IMR-90 (cell line): ENCODE measurements at regions not wholly inside any gene's neighbourhood (a gene's known extent, or its start where the extent isn't known, plus 50 kb on each side); places are given as distances from the start of the nearest gene placed in this dataset.

Experiments
- ATAC-seq: fragments of 200-7000 bp; cut with Tn5 transposase; 2 replicates; pipeline ENCODE4 v1.9.1; 2020; ENCODE audit warnings: low read depth, mild to moderate bottlenecking, moderate library complexity
- BruUV-seq: library from RNA; stranded (reverse); fragments of 400-500 nt; replicated peaks from 2 replicates; lab custom pipeline; 2021; lab: Mats Ljungman, UMichigan
- CTCF ChIA-PET: fragments of 300-600 bp; formaldehyde crosslinking; extraction: SDS; loops from one replicate; lab custom pipeline; 2021; ENCODE audit warnings: antibody characterized with exemption; lab: Yijun Ruan, JAX
- POLR2A ChIA-PET: fragments of 300-600 bp; sonication (Branson Sonifier 250); formaldehyde crosslinking; loops from one replicate; lab custom pipeline; 2022; ENCODE audit warnings: antibody characterized with exemption; ENCODE audit not compliant: unreplicated experiment; lab: Charles Lee
- DNase-seq: peaks from one replicate; pipeline ENCODE4 v3.0.0; 2013
- H2AFZ ChIP-seq: replicated peaks from 2 replicates; pipeline ENCODE3; 2013; ENCODE audit warnings: low read length, mild to moderate bottlenecking; ENCODE audit not compliant: poor library complexity
- H2AK5ac ChIP-seq: 2 replicates; pipeline ENCODE4 v1.6.1; 2013; ENCODE audit warnings: low read depth, low read length, inconsistent platforms
- H2AK9ac ChIP-seq: replicated peaks from 2 replicates; pipeline ENCODE3; 2013; ENCODE audit warnings: mild to moderate bottlenecking, low read depth, low read length, moderate library complexity; ENCODE audit not compliant: poor library complexity
- H2BK120ac ChIP-seq: 2 replicates; pipeline ENCODE4 v1.6.1; 2013; ENCODE audit warnings: low read depth, low read length, inconsistent platforms
- H2BK15ac ChIP-seq: 3 replicates; pipeline ENCODE4 v1.6.1; 2013; ENCODE audit warnings: low read depth, low read length, inconsistent platforms
- H2BK20ac ChIP-seq: 2 replicates; pipeline ENCODE4 v1.6.1; 2013; ENCODE audit warnings: low read depth, mild to moderate bottlenecking, inconsistent platforms, low read length, moderate library complexity
- H2BK5ac ChIP-seq: 2 replicates; pipeline ENCODE4 v1.6.1; 2013; ENCODE audit warnings: mild to moderate bottlenecking, low read depth, low read length, inconsistent platforms; ENCODE audit not compliant: poor library complexity, severe bottlenecking
- H3K14ac ChIP-seq: replicated peaks from 2 replicates; pipeline ENCODE4 v1.6.1; 2013; ENCODE audit warnings: low read depth, low read length, inconsistent platforms
- H3K18ac ChIP-seq: 2 replicates; pipeline ENCODE4 v1.6.1; 2013; ENCODE audit warnings: low read depth, low read length, control low read depth
- H3K23ac ChIP-seq: 2 replicates; pipeline ENCODE4 v1.6.1; 2013; ENCODE audit warnings: low read depth, low read length, inconsistent platforms
- H3K27ac ChIP-seq: 2 replicates; pipeline ENCODE4 v1.5.1; 2013; ENCODE audit warnings: mild to moderate bottlenecking, control low read depth, low read length; ENCODE audit not compliant: insufficient read depth
- H3K27me3 ChIP-seq: 2 replicates; pipeline ENCODE4 v1.6.1; 2013; ENCODE audit warnings: low read length; ENCODE audit not compliant: control insufficient read depth, insufficient read depth
- H3K36me3 ChIP-seq: 2 replicates; pipeline ENCODE4 v1.6.1; 2013; ENCODE audit warnings: low read length, mixed read lengths; ENCODE audit not compliant: control insufficient read depth, insufficient read depth
- H3K4ac ChIP-seq: 2 replicates; pipeline ENCODE4 v1.6.1; 2013; ENCODE audit warnings: low read depth, low read length, inconsistent platforms
- H3K4me1 ChIP-seq: 2 replicates; pipeline ENCODE4 v1.6.1; 2013; ENCODE audit warnings: low read length, mixed read lengths; ENCODE audit not compliant: control insufficient read depth, insufficient read depth
- H3K4me2 ChIP-seq: 2 replicates; pipeline ENCODE4 v1.6.1; 2013; ENCODE audit warnings: low read depth, mild to moderate bottlenecking, control low read depth, low read length, moderate library complexity
- H3K4me3 ChIP-seq: 2 replicates; pipeline ENCODE4 v1.5.1; 2013; ENCODE audit warnings: low read depth, mild to moderate bottlenecking, control low read depth, low read length, moderate library complexity; ENCODE audit not compliant: insufficient read depth
- H3K56ac ChIP-seq: 2 replicates; pipeline ENCODE4 v1.6.1; 2013; ENCODE audit warnings: low read length, inconsistent platforms; ENCODE audit not compliant: insufficient read depth; ENCODE audit errors: extremely low read depth
- H3K79me1 ChIP-seq, 2 experiments: 2 replicates each; pipeline ENCODE4 v1.6.1; 2013; ENCODE audit warnings: low read length in 2 of 2, inconsistent platforms in 1 of 2, low read depth in 1 of 2
- H3K9ac ChIP-seq: 2 replicates; pipeline ENCODE4 v1.6.1; 2013; ENCODE audit warnings: low read depth, low read length, control low read depth
- H3K9me1 ChIP-seq: 2 replicates; pipeline ENCODE4 v1.6.1; 2013; ENCODE audit warnings: low read length, inconsistent platforms; ENCODE audit not compliant: insufficient read depth
- H3K9me3 ChIP-seq: 2 replicates; pipeline ENCODE4 v1.6.1; 2013; ENCODE audit warnings: low read length; ENCODE audit not compliant: control insufficient read depth, insufficient read depth
- H4K20me1 ChIP-seq: 2 replicates; pipeline ENCODE4 v1.6.1; 2013; ENCODE audit warnings: low read length, inconsistent platforms; ENCODE audit not compliant: insufficient read depth
- H4K5ac ChIP-seq: 2 replicates; pipeline ENCODE4 v1.6.1; 2013; ENCODE audit warnings: mild to moderate bottlenecking, low read depth, low read length, control low read depth
- H4K8ac ChIP-seq, 2 experiments: 2 replicates each; pipeline ENCODE4 v1.6.1; 2013; ENCODE audit warnings: low read depth in 2 of 2, low read length in 2 of 2, control low read depth in 1 of 2, inconsistent platforms in 1 of 2
- H4K91ac ChIP-seq: 2 replicates; pipeline ENCODE4 v1.6.1; 2013; ENCODE audit warnings: low read depth, low read length, inconsistent platforms; ENCODE audit not compliant: insufficient read depth
- BHLHE40 ChIP-seq: fragments of 150-350 bp; IDR thresholded peaks from 2 replicates; pipeline ENCODE4 v1.6.1; 2016; ENCODE audit warnings: mild to moderate bottlenecking, low read depth, low read length
- CEBPB ChIP-seq: IDR thresholded peaks from 2 replicates; pipeline ENCODE4 v1.6.1; 2012; ENCODE audit warnings: low read depth, low read length, improper control_type of control experiment
- CHD1 ChIP-seq: IDR thresholded peaks from 2 replicates; pipeline ENCODE4 v1.6.1; 2012; ENCODE audit warnings: low read depth, low read length, improper control_type of control experiment
- FOS ChIP-seq: fragments of 150-350 bp; IDR thresholded peaks from 2 replicates; pipeline ENCODE4 v1.6.1; 2016; ENCODE audit warnings: low read depth, low read length
- MAFK ChIP-seq: IDR thresholded peaks from 2 replicates; pipeline ENCODE4 v1.6.1; 2012; ENCODE audit warnings: low read depth, low read length, improper control_type of control experiment
- MXI1 ChIP-seq: IDR thresholded peaks from 2 replicates; pipeline ENCODE4 v1.6.1; 2012; ENCODE audit warnings: low read depth, mild to moderate bottlenecking, low read length, moderate library complexity, borderline replicate concordance
- RAD21 ChIP-seq: IDR thresholded peaks from 2 replicates; pipeline ENCODE4 v1.6.1; 2012; ENCODE audit warnings: low read length, improper control_type of control experiment
- RCOR1 ChIP-seq: IDR thresholded peaks from 2 replicates; pipeline ENCODE4 v1.6.1; 2012; ENCODE audit warnings: mild to moderate bottlenecking, low read length, improper control_type of control experiment; ENCODE audit not compliant: insufficient replicate concordance
- RFX5 ChIP-seq: IDR thresholded peaks from 2 replicates; pipeline ENCODE4 v1.8.0; 2012; ENCODE audit warnings: low read depth, mild to moderate bottlenecking, low read length, moderate library complexity
- SMC3 ChIP-seq: fragments of 150-350 bp; IDR thresholded peaks from 2 replicates; pipeline ENCODE4 v1.6.1; 2016; ENCODE audit warnings: low read depth, mild to moderate bottlenecking, antibody characterized with exemption, low read length, moderate library complexity
- WGBS, 2 experiments: methylation state at CpG; one replicate each; pipeline versions ENCODE4 v1.1.5 to v1.1.7; 2013; ENCODE audit warnings: missing lambda C conversion rate in 2 of 2; ENCODE audit not compliant: insufficient read length in 1 of 2; ENCODE audit errors: extremely low coverage in 2 of 2; 5-methylcytosine and 5-hydroxymethylcytosine counted together
- dilution Hi-C: fragments of 300-500 bp; cut with HindIII; formaldehyde crosslinking; loops from one replicate; pipeline ENCODE4 v1.14.3; 2018; ENCODE audit warnings: low sequenced_read_pairs; ENCODE audit not compliant: unreplicated experiment
- in situ Hi-C: fragments of 300-500 bp; cut with MboI; formaldehyde crosslinking; loops from 3 replicates; pipeline ENCODE4 v1.14.3; 2019; ENCODE audit warnings: low sequenced_read_pairs, inconsistent platforms, mixed read lengths
- intact Hi-C: fragments of 100-400 bp; cut with micrococcal nuclease; formaldehyde crosslinking; loops from 2 replicates; pipeline ENCODE4 v1.10.0; 2022
- TF ChIP-seq, protein P1 (sequence below): fragments of 150-350 bp; IDR thresholded peaks from 2 replicates; pipeline ENCODE4 v1.6.1; 2016; ENCODE audit warnings: low read depth, mild to moderate bottlenecking, low read length, moderate library complexity, borderline replicate concordance
- TF ChIP-seq, protein P2 (sequence below): conservative IDR thresholded peaks from 2 replicates; pipeline ENCODE4 v1.5.1; 2012; ENCODE audit warnings: mild to moderate bottlenecking, low read depth, low read length, improper control_type of control experiment

- no peaks in the 10 kb centered on the region for H3K36me3 ChIP-seq
- no peak overlapping the region for H2BK5ac ChIP-seq
- no peak overlapping the region for H4K91ac ChIP-seq
- POLR2A ChIA-PET, result no interaction called here
- no peak overlapping the region for H2BK15ac ChIP-seq
- H3K56ac ChIP-seq, result no peak overlapping the region
- no peak for DNase-seq
- dilution Hi-C loops, result no loop called here
- no peak overlapping the region for H3K23ac ChIP-seq
- no peaks in the 10 kb centered on the region for H4K20me1 ChIP-seq
- no peak overlapping the region for H3K9ac ChIP-seq
- no peaks in the 10 kb centered on the region for H3K79me1 ChIP-seq
- H3K14ac ChIP-seq, result no peak overlapping the region
- no peak overlapping the region for H3K4me2 ChIP-seq
- no peak overlapping the region for H3K18ac ChIP-seq
- no TSS peak for BruUV-seq
- no peak overlapping the region for H3K4ac ChIP-seq
- 0% methylated on average over 1 of the region's 6 CpGs; no CpG with 5 or more reads in 1 of the 2 experiments for WGBS, 2 experiments
- CTCF ChIA-PET, result no interaction called here
- H3K9me3 ChIP-seq, result no peaks in the 10 kb centered on the region
- no peak for TF ChIP-seq BHLHE40
- no peak for TF ChIP-seq CEBPB
- TF ChIP-seq MAFK, result no peak
- no peak for TF ChIP-seq FOS
- no peak for TF ChIP-seq RAD21
- no peak for TF ChIP-seq CHD1
- TF ChIP-seq MXI1, result no peak
- TF ChIP-seq SMC3, result no peak
- TF ChIP-seq, protein P1, sequence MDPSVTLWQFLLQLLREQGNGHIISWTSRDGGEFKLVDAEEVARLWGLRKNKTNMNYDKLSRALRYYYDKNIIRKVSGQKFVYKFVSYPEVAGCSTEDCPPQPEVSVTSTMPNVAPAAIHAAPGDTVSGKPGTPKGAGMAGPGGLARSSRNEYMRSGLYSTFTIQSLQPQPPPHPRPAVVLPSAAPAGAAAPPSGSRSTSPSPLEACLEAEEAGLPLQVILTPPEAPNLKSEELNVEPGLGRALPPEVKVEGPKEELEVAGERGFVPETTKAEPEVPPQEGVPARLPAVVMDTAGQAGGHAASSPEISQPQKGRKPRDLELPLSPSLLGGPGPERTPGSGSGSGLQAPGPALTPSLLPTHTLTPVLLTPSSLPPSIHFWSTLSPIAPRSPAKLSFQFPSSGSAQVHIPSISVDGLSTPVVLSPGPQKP, result no peak
- TF ChIP-seq, protein P2, sequence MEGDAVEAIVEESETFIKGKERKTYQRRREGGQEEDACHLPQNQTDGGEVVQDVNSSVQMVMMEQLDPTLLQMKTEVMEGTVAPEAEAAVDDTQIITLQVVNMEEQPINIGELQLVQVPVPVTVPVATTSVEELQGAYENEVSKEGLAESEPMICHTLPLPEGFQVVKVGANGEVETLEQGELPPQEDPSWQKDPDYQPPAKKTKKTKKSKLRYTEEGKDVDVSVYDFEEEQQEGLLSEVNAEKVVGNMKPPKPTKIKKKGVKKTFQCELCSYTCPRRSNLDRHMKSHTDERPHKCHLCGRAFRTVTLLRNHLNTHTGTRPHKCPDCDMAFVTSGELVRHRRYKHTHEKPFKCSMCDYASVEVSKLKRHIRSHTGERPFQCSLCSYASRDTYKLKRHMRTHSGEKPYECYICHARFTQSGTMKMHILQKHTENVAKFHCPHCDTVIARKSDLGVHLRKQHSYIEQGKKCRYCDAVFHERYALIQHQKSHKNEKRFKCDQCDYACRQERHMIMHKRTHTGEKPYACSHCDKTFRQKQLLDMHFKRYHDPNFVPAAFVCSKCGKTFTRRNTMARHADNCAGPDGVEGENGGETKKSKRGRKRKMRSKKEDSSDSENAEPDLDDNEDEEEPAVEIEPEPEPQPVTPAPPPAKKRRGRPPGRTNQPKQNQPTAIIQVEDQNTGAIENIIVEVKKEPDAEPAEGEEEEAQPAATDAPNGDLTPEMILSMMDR, result no peak
- no peak for TF ChIP-seq RFX5
- no peak for TF ChIP-seq RCOR1
- H2AK9ac ChIP-seq, result no peak overlapping the region
- H3K4me1 ChIP-seq, result no peaks in the 10 kb centered on the region
- no peak overlapping the region for H2AK5ac ChIP-seq
- no peak overlapping the region for H4K8ac ChIP-seq
- H3K27me3 ChIP-seq, result peaks cover 7% of the 10 kb centered on the region
- intact Hi-C loops, result no loop called here
- no peaks in the 10 kb centered on the region for H3K9me1 ChIP-seq
- no peak overlapping the region for H2BK20ac ChIP-seq
- no peak overlapping the region for H4K5ac ChIP-seq
- H3K27ac ChIP-seq, result no peak overlapping the region
- H2AFZ ChIP-seq, result no peak overlapping the region
- in situ Hi-C loops, result no loop called here
- no peak overlapping the region for H3K4me3 ChIP-seq
- no peak for ATAC-seq
- no peak overlapping the region for H2BK120ac ChIP-seq
Measured at GRCh38 chr14:76323331-76324050, 52.4 kb upstream of the ESRRB start.
